ENCODE measurements at regions not wholly inside any gene's neighbourhood (a gene's known extent, or its start where the extent isn't known, plus 50 kb on each side); places are given as distances from the start of the nearest gene placed in this dataset.

DNA sequence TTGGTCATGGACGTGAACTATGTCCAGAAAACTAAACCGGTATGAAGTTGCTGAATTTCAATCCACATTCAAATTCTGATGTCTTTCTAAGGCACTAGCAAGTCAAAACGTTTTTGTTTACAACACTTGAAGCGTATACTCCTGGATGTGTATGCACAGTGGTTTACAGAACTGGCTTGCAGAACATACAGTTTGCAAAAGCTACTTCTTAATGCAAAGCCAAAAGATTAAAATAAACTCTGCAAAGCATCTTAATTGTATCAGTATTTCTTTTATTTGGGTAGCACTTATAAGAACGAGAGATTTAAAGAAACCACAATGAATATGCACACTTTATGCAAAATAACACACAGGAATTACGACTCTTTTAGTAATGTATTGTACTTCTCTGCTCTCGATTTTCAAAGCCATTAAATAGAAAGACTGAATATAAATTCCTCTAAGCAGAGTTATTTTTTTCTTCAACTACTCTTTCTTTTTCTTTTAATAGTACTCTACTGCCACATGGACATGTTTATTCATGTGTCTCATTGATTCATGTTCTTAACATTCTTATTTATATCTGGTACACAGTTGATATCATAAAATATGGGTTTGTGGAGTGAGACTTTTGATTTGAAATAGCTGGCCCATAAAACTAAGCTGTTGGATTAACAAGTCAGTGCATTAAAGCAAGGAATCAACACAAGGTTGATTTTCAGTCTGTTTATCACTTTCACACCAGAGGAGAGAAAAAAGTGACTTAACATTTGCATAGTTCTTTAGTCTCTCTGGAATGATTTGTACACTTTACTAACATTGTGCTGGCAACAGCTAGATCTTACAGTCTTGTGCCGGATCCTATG lies 189.4 kb upstream of the STEAP4 start:
- in situ Hi-C loops (cut with HindIII; ENCODE audit: extremely low pct_ligation_motif_present, low pct_unique_long_range_greater_than_20kb), result no loop called here
- no peak overlapping the region for H3K4me2 ChIP-seq (ENCODE audit: low read depth, low read length)
- TF ChIP-seq ZNF572 (CRISPR knock-in tag; IDR thresholded peaks at IDR 0.05) (no peak), CENPX (CRISPR knock-in tag; IDR thresholded peaks at IDR 0.05) (no peak), ZBTB7A (CRISPR knock-in tag; IDR thresholded peaks at IDR 0.05) (no peak), RAD21 (CRISPR knock-in tag; IDR thresholded peaks at IDR 0.05) (no peak), ZNF615 (CRISPR knock-in tag; IDR thresholded peaks at IDR 0.05; ENCODE audit: borderline replicate concordance) (no peak), ZNF75D (CRISPR knock-in tag; IDR thresholded peaks at IDR 0.05; ENCODE audit: borderline replicate concordance) (no peak), GFI1 (CRISPR knock-in tag; IDR thresholded peaks at IDR 0.05; ENCODE audit: borderline replicate concordance) (no peak), ARNT (IDR thresholded peaks at IDR 0.05) (no peak), SMAD1 (CRISPR knock-in tag; IDR thresholded peaks at IDR 0.05; ENCODE audit: borderline replicate concordance, low read depth) (no peak), ZNF772 (CRISPR knock-in tag; IDR thresholded peaks at IDR 0.05) (no peak), ZNF577 (CRISPR knock-in tag; IDR thresholded peaks at IDR 0.05; ENCODE audit: borderline replicate concordance, low read depth) (no peak)
- TF ChIP-seq, protein P1, sequence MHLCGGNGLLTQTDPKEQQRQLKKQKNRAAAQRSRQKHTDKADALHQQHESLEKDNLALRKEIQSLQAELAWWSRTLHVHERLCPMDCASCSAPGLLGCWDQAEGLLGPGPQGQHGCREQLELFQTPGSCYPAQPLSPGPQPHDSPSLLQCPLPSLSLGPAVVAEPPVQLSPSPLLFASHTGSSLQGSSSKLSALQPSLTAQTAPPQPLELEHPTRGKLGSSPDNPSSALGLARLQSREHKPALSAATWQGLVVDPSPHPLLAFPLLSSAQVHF (CRISPR knock-in tag; IDR thresholded peaks at IDR 0.05), result no peak

More for the DNA sequence above, 189.4 kb upstream of the STEAP4 start:
- DNase-seq (ENCODE audit: low spot score) (no peak), FAIRE-seq (no peak), ATAC-seq (no peak)
- no peaks in the 10 kb centered on the region for H3K4me1 ChIP-seq (ENCODE audit: insufficient read depth, low read length)
- ChIA-PET POLR2A (no interaction called here), CTCF (ENCODE audit: low intra/inter-chr PET ratio, low total read pairs) (no interaction called here)
- H3K9ac ChIP-seq (ENCODE audit: insufficient read depth, low read depth, low read length), result no peak overlapping the region
- H3K9me3 ChIP-seq (ENCODE audit: low read length), result no peaks in the 10 kb centered on the region
- no TSS peak for BruUV-seq (replicated peaks)
- WGBS (ENCODE audit: low lambda C conversion rate), result 3% methylated on average over 8 of the region's 8 CpGs
- H2AFZ ChIP-seq (ENCODE audit: low read length), result no peak overlapping the region
- no peaks in the 10 kb centered on the region for H3K27me3 ChIP-seq (ENCODE audit: control insufficient read depth in 1 of 2, insufficient read depth in 2 of 2, low read length in 2 of 2)
- H3K27ac ChIP-seq (ENCODE audit: extremely low read length, insufficient read depth, low read length), result no peak overlapping the region
- no peaks in the 10 kb centered on the region for H3K79me2 ChIP-seq (ENCODE audit: insufficient read depth, low read length)
- no peak overlapping the region for H3K4me3 ChIP-seq (replicated peaks in 1 of 3; ENCODE audit: insufficient read depth in 1 of 3, low read depth in 2 of 3, low read length in 3 of 3)
- H3K36me3 ChIP-seq (replicated peaks in 1 of 2; ENCODE audit: control insufficient read depth in 1 of 2, insufficient read depth in 2 of 2, low read length in 2 of 2), result no peaks in the 10 kb centered on the region
- intact Hi-C loops (cut with micrococcal nuclease; ENCODE audit: unreplicated experiment), result no loop called here
- H4K20me1 ChIP-seq (ENCODE audit: insufficient read depth, low read length), result no peaks in the 10 kb centered on the region
